Muscle of leg (tissue), 3 donors: ENCODE measurements at regions not wholly inside any gene's neighbourhood (a gene's known extent, or its start where the extent isn't known, plus 50 kb on each side); places are given as distances from the start of the nearest gene placed in this dataset.
A peak's percentile ranks its signal among the peaks of the same experiment; 100 is the strongest.

ENCODE experiments used
- DNase-seq: peaks from one replicate; pipeline ENCODE4 v3.0.0; 2013
- H3K27ac ChIP-seq: one replicate; pipeline ENCODE4 v1.5.1; 2013; ENCODE audit warnings: mild to moderate bottlenecking, low read length, control low read depth
- H3K27me3 ChIP-seq: one replicate; pipeline ENCODE4 v1.6.1; 2013; ENCODE audit warnings: low read length; ENCODE audit not compliant: control insufficient read depth, insufficient read depth
- H3K36me3 ChIP-seq: one replicate; pipeline ENCODE4 v1.6.1; 2013; ENCODE audit warnings: low read length; ENCODE audit not compliant: control insufficient read depth, insufficient read depth
- H3K4me1 ChIP-seq: one replicate; pipeline ENCODE4 v1.6.1; 2013; ENCODE audit warnings: low read length; ENCODE audit not compliant: control insufficient read depth, insufficient read depth
- H3K4me3 ChIP-seq: one replicate; pipeline ENCODE4 v1.5.1; 2013; ENCODE audit warnings: low read length, control low read depth
- H3K9me3 ChIP-seq: replicated peaks from 2 replicates; pipeline ENCODE4 v1.6.1; 2013; ENCODE audit warnings: low read depth, low read length; ENCODE audit not compliant: control insufficient read depth
- WGBS: methylation state at CpG from one replicate; pipeline ENCODE4 v1.1.5; 2013; ENCODE audit warnings: missing lambda C conversion rate; ENCODE audit not compliant: insufficient coverage; 5-methylcytosine and 5-hydroxymethylcytosine counted together

DNA sequence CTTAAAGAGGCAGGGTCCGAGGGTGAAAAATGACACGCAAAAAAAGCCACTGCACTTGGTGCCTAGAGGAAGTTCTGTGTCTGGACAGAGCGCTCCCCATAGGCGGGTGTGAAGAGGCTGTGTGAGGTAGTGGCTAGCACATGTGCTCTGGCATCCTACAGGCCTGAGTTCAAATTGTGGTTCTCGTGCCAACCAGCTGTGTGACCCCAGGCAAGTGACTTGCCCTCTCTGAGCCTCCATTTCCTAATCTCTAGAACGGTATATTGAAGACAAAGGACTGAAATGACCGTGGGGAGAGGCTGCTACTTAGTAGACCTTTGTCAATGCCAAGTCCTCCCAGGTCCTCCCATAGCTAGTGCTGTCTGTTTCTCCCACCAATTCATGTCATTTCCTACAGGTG, 79.1 kb upstream of the MYL10 start:
- no peaks in the 10 kb centered on the region for H3K9me3 ChIP-seq
- no peak overlapping the region for H3K27ac ChIP-seq
- H3K27me3 ChIP-seq: peaks cover 14% of the 10 kb centered on the region
- H3K4me3 ChIP-seq: no peak overlapping the region
- H3K36me3 ChIP-seq: no peaks in the 10 kb centered on the region
- WGBS: 92% methylated on average over 4 of the region's 7 CpGs
- DNase-seq: no peak
- H3K4me1 ChIP-seq: no peaks in the 10 kb centered on the region

DNA sequence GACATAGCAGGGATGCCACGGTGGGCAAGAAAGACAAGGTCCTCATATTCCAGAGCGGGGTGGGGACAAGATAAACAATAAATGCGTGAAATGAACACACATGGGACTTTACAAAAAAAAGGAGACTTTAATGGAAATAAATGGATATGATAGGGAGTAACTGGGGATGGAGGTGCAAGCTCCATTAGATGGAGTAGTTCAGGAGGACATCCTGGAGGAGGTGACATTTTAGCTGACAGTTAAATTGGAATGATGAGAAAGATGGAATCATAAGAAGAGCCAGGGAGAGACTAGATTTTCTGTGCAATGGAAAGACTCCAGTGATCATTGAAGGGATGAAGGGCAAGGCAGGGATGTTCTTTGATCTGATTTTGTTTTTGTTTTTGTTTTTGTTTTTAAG, 83.6 kb upstream of the MYL10 start:
- Histone ChIP-seq H3K9me3 (no peaks in the 10 kb centered on the region), H3K27ac (no peak overlapping the region), H3K27me3 (peaks cover 3% of the 10 kb centered on the region), H3K4me1 (no peaks in the 10 kb centered on the region), H3K4me3 (no peak overlapping the region), H3K36me3 (no peaks in the 10 kb centered on the region)
- no peak for DNase-seq
- WGBS: 93% methylated on average over 3 of the region's 3 CpGs

DNA sequence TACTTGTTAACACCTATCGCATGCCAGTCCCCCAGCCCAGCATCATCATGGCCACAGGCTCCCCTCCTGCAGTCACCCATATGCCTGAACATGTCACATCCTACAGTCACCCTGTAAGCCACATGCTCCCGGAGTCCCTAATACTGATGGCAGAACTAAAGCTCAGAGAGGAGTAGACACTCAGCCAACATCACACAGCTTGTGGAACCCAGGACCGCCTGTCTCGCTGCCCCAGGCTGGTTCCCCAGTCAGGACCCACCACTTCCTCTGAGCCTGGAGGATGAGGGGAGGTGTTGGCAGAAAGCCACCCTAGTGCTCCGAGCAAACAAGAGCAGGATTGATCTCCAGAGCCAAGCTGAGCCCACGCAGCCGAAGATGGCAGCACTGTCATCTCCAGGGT, 85.0 kb upstream of the MYL10 start:
- 100% methylated on average over 3 of the region's 7 CpGs for WGBS
- no peaks in the 10 kb centered on the region for H3K9me3 ChIP-seq
- H3K4me1 ChIP-seq: no peaks in the 10 kb centered on the region
- no peak overlapping the region for H3K4me3 ChIP-seq
- H3K27me3 ChIP-seq: peaks cover 9% of the 10 kb centered on the region
- no peak overlapping the region for H3K27ac ChIP-seq
- no peak for DNase-seq
- H3K36me3 ChIP-seq: no peaks in the 10 kb centered on the region

DNA sequence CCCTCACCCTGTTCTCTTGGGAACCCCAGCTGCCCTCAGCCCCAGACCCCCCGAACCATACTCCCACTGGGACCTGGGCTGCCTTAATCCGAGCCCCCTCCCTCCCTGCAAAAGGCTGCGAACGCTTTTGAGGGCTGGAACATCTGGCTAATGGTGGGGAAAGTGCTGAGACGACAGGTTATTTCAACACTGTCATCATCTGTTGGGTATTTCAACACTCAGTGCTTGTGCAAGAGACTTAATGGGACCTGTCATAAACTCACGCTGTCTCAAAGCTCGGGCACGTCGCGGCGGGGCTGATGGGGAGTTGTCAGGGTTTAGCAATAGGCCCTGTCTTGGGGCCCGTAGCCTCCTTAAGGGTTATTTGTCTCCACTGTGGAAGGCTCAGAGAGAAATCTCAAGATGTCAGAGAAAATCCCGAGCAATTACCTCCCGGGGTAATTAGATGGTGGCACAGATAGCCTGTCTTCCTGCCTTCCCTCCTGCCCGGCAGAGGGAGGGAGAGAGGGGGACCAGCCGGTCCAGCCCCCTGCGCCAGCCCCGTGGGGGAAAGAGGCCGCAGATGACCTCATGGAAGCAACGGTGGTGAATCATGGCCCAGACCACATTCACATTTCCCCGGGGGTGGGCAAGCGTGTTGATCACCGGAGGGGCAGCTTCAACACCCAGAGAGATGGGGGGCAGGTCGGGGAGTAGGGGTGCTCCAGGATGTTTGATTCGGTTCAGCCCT, 88.7 kb upstream of the MYL10 start:
- peak; percentile 72 for DNase-seq
- Histone ChIP-seq H3K27ac (peak overlapping the region; percentile 29), H3K36me3 (no peaks in the 10 kb centered on the region), H3K27me3 (peaks cover 9% of the 10 kb centered on the region), H3K4me3 (no peak overlapping the region), H3K4me1 (no peaks in the 10 kb centered on the region), H3K9me3 (no peaks in the 10 kb centered on the region)
- 17% methylated on average over 11 of the region's 25 CpGs for WGBS

DNA sequence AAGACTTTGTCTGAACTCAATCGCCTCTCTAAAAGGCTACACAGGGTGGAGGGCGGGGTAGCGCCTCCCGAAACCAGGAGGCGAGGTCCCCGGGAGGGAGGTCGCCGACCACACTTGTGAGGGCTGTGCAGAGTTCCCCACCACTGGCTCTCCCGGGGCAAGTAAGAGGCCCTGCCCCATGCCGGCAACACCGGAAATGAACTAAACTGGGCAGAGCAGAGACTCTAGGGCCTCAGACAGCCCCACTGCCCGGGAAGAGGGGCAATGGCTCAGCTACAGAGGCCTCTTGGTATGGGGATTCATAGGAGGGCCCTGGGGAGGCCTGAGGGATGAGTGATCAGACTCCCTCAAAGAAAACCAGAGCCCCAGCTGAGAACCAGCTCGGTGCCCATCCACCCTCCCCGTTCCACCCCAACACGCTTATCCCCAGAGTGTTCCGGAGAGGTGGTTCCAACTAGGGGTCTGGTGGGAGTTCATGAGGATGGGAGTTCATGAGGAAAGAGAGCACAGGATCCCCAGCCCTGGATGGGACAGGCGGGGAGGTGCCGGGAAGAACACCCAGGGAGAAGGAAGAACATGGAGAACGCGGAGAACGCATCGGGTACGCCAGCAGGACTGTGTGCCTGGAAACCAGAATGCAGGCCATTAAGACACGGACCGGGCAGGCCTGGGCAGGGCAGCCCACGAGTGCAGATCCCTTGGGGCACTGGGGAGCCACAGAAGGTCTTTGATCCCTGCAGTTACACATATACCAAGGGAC, 89.4 kb upstream of the MYL10 start:
- Histone ChIP-seq H3K4me1 (no peaks in the 10 kb centered on the region), H3K27me3 (peaks cover 9% of the 10 kb centered on the region), H3K4me3 (no peak overlapping the region), H3K27ac (no peak overlapping the region), H3K36me3 (no peaks in the 10 kb centered on the region), H3K9me3 (no peaks in the 10 kb centered on the region)
- no peak for DNase-seq
- 58% methylated on average over 19 of the region's 26 CpGs for WGBS

DNA sequence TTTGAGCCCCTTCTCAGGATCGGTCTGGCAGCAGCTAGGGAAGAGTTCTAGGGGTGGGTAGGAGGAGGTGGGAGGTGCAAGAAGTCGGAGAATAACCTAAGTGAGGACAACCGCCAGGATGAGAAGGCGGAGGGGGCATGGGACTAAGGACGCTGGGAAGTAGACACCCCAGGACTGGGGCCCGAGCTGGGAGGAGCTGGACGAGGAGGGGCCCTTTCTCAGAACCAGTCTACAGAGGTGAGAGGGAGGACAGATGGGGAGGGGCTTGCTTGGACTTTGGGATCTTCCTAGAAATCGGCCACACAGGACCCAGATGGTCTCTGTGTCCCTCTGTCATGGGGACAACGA, 90.0 kb upstream of the MYL10 start:
- H3K4me1 ChIP-seq: no peaks in the 10 kb centered on the region
- H3K27me3 ChIP-seq: peaks cover 9% of the 10 kb centered on the region
- H3K4me3 ChIP-seq: no peak overlapping the region
- H3K9me3 ChIP-seq: peaks cover 3% of the 10 kb centered on the region
- no peak overlapping the region for H3K27ac ChIP-seq
- WGBS: 71% methylated on average over 6 of the region's 9 CpGs
- DNase-seq: no peak
- no peaks in the 10 kb centered on the region for H3K36me3 ChIP-seq

DNA sequence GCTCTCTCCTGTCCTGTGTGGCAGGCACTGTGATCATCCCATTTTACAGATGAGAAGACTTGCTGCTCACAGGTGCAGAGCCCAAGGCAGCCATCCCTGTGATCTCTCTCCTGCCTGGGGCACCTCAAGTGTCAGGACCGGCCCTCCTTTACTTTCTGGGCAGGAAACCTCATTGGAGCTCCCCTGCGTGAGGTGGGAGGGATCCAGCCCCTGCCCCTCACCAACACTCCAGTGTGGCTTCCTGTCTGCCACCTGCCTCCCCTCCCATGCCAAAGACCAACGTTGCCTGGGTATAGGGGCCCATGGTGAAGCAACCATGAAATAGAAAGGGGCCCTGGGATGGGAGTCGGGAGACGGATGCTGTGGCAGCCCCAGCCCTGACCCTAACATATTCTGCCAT, 91.2 kb upstream of the MYL10 start:
- WGBS: 86% methylated on average over 3 of the region's 5 CpGs

DNA sequence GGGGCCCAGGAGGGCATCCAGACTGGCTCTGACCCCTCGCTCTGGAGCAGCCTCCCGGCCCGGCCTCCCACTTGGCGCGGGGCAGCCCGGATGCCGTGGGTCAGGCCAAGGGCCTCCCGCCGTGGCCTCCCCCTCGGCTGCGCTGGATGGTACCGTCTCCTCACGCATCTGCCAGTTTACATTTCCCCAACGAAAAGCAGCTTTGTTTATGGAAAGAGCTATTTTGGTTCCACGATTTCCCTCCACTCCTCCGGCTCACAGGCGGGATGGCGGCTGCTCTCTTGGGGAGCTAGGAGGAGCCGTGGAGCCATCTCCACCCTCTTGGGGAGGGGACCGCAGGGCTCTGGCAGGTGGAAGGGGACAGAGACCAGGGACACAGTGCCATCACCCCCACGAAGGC, 93.2 kb upstream of the MYL10 start:
- H3K27ac ChIP-seq: no peak overlapping the region
- peaks cover 7% of the 10 kb centered on the region for H3K4me1 ChIP-seq
- DNase-seq: no peak
- WGBS: 80% methylated on average over 11 of the region's 21 CpGs
- H3K9me3 ChIP-seq: peaks cover 3% of the 10 kb centered on the region
- no peak overlapping the region for H3K4me3 ChIP-seq
- H3K27me3 ChIP-seq: peaks cover 12% of the 10 kb centered on the region
- H3K36me3 ChIP-seq: no peaks in the 10 kb centered on the region

More for the DNA sequence above, 91.2 kb upstream of the MYL10 start:
- Histone ChIP-seq H3K4me1 (no peaks in the 10 kb centered on the region), H3K4me3 (no peak overlapping the region), H3K36me3 (no peaks in the 10 kb centered on the region), H3K9me3 (peaks cover 3% of the 10 kb centered on the region), H3K27me3 (peaks cover 9% of the 10 kb centered on the region), H3K27ac (no peak overlapping the region)
- no peak for DNase-seq

DNA sequence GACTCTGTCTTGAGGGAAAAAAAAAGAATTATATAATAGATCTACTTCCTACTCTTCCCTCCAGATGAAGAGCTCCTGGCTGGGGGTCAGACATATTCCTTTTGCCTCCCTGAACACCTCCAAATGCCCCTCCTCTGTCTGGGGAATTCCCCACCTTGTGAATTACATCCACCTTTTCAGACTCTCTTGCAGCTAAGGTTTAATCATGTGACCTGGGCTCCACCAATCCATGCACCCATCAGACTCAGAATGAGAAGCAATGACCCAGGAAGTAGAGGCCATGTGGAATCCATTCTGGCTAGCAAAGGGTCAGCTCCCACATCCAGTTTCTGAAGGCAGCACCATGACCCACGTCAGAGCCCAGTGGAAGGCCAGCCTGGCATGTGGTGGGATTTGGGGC, 93.6 kb upstream of the CUX1 start:
- Histone ChIP-seq H3K9me3 (peaks cover 3% of the 10 kb centered on the region), H3K27me3 (peaks cover 3% of the 10 kb centered on the region), H3K4me3 (no peak overlapping the region), H3K36me3 (no peaks in the 10 kb centered on the region), H3K4me1 (peaks cover 7% of the 10 kb centered on the region), H3K27ac (no peak overlapping the region)
- no CpG with 5 or more reads among the region's 1 CpG for WGBS
- DNase-seq: no peak

DNA sequence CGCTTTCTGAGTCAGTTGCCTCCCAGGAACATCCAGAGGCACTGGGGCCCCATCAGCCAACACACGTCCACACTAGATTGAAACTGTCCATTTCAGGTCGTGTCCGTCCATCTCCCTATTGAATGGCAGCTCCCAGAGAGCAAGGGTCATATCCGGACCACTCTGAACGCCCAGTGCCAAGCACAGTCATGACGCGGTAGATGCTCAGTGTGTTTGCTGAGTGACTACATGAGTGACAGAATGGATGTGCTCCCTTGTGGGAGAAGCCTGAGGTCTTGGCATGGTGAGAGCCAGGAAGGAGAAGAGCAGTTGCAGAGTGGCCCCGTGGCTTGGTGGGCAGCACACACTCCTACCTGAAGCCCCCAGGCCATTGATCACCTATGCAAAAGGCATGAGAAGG, 92.5 kb upstream of the CUX1 start:
- Histone ChIP-seq H3K4me1 (peaks cover 7% of the 10 kb centered on the region), H3K27ac (no peak overlapping the region), H3K27me3 (peaks cover 3% of the 10 kb centered on the region), H3K9me3 (peaks cover 3% of the 10 kb centered on the region), H3K4me3 (no peak overlapping the region), H3K36me3 (no peaks in the 10 kb centered on the region)
- 92% methylated on average over 8 of the region's 9 CpGs for WGBS
- no peak for DNase-seq
